GM13976 (cell line): ENCODE measurements at regions not wholly inside any gene's neighbourhood (a gene's known extent, or its start where the extent isn't known, plus 50 kb on each side); places are given as distances from the start of the nearest gene placed in this dataset.
"Not testable (repeated sequence)": the region's sequence is repeated elsewhere in the genome, so short reads cannot be mapped to it uniquely, and the experiment has no call there.

Experiments used
- DNase-seq: peaks from one replicate; pipeline ENCODE4 v3.0.0; 2012; ENCODE audit warnings: low spot score
- CTCF ChIP-seq: IDR thresholded peaks from 2 replicates; pipeline ENCODE4 v1.5.1; 2012; ENCODE audit warnings: borderline replicate concordance, mild to moderate bottlenecking; ENCODE audit not compliant: insufficient read depth; ENCODE audit errors: extremely low read depth, missing control alignments, control extremely low read depth
- in situ Hi-C: fragments of 300-500 bp; cut with MboI; formaldehyde crosslinking; loops from one replicate; pipeline ENCODE4 v1.12.0; 2022; ENCODE audit warnings: low sequenced_read_pairs, mixed read lengths, inconsistent platforms; ENCODE audit not compliant: unreplicated experiment

DNA sequence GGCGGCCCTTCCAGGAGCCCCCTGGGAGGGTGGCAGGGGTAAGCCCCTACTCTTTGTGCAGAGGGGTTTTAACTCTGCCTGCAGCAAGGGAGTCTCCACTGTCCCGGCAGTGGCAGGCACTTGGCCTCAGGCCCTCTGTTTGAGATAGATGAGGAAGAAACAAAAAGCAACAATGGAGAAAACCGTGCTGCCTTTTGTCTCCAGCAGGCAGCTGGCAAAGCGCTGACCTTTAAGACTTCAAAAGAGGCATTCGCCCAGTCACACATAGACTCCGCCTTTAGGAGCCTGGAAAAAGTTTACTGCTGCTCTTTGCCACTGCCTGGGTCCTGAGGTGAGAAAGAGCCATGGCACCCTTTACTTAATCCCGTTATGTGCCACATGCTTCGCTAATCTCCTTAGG, 158.2 kb upstream of the NTF3 start:
- no peak for TF ChIP-seq CTCF
- in situ Hi-C loops = no loop called here

DNA sequence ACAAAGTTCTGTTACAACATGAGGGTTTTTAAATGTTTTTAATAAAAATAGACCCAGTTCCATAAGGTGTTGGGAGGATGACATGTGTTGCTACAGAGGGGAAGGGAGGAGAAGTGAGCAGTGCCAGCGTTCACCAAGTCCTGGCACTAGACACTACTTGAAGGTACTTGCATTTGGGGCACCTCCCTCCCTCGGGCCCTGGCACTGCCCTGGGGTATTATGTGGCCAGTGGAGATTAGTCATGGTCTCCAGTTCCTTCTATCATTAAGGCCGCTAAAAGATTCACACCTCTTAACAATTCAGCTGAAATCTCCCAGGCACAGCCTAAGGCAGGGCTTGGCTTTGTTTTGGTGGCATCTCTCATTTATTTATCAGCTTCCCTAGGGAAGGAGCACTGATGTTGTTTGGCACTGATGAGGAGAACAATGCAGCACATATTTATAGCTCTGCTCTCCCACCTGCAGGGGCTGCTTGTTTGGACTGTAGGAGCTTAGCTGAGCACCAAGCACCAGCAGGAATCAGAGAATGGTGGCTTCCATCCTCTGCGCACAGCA, 155.5 kb upstream of the NTF3 start:
- DNase-seq = no peak
- no peak for TF ChIP-seq CTCF
- in situ Hi-C loops = no loop called here

More for the DNA sequence above, 158.2 kb upstream of the NTF3 start:
- DNase-seq = no peak

GRCh38 chr12:5280086-5280485, 151.8 kb upstream of the NTF3 start:
- in situ Hi-C loops = no loop called here
- no peak for DNase-seq

GRCh38 chr12:5290368-5290767, 141.5 kb upstream of the NTF3 start:
- DNase-seq, in situ Hi-C loops: not testable (repeated sequence)

More at GRCh38 chr12:5280086-5280485, 151.8 kb upstream of the NTF3 start:
- TF ChIP-seq CTCF = no peak

GRCh38 chr12:5292651-5293050, 139.3 kb upstream of the NTF3 start:
- in situ Hi-C loops = no loop called here
- DNase-seq = no peak
- TF ChIP-seq CTCF = no peak

DNA sequence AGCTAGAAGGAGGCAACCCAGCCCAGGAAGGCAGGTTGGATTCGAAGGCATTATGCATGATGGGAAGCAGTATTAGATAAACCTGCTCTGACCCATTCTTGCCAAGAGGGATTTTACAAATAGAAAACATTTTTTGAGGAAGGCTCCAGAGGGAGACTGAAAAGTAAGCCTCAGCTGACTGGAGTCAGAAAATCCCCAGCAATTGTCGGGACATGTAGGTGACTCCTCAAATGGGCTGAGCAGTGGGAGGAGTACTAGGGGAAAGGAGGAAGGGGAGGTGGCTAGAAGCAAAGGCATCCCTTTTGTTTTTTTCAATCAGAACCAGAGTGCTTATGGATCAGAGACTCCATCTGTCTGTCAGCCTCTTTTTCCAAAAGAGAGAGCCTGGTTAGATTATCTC, 138.1 kb upstream of the NTF3 start:
- in situ Hi-C loops = no loop called here

More for the DNA sequence above, 138.1 kb upstream of the NTF3 start:
- no peak for TF ChIP-seq CTCF
- DNase-seq = no peak
